ENCODE measurements at regions not wholly inside any gene's neighbourhood (a gene's known extent, or its start where the extent isn't known, plus 50 kb on each side); places are given as distances from the start of the nearest gene placed in this dataset.

GRCh38 chr6:112842330-112842685 is 495.2 kb downstream of the RFPL4B start:
- H3K4me1 ChIP-seq, result no peaks in the 10 kb centered on the region
- no peak for DNase-seq
- no peaks in the 10 kb centered on the region for H3K27me3 ChIP-seq
- H3K4me3 ChIP-seq, result no peak overlapping the region
- intact Hi-C loops (cut with DNase I), result no loop called here
- no peaks in the 10 kb centered on the region for H3K9me3 ChIP-seq
- H3K27ac ChIP-seq, result no peak overlapping the region
- TF ChIP-seq POLR2A (IDR thresholded peaks at IDR 0.05) (no peak), CTCF (IDR thresholded peaks at IDR 0.05) (no peak)
- H3K36me3 ChIP-seq, result no peaks in the 10 kb centered on the region

GRCh38 chr6:112846681-112847080 is 499.6 kb downstream of the RFPL4B start:
- intact Hi-C loops (cut with DNase I), result no loop called here
- WGBS, 2 donors, result 52 to 53% methylated on average over 3 of the region's 3 CpGs
- Histone ChIP-seq H3K4me3 (no peak overlapping the region), H3K4me1 (no peaks in the 10 kb centered on the region), H3K27ac (no peak overlapping the region), H3K36me3 (no peaks in the 10 kb centered on the region), H3K9me3 (no peaks in the 10 kb centered on the region), H3K27me3 (no peaks in the 10 kb centered on the region)
- DNase-seq, result no peak
- TF ChIP-seq POLR2A (IDR thresholded peaks at IDR 0.05), result no peak
- TF ChIP-seq CTCF (IDR thresholded peaks at IDR 0.05), result no peak

GRCh38 chr6:112851146-112851545 is 504.0 kb downstream of the RFPL4B start:
- Histone ChIP-seq H3K4me3 (no peak overlapping the region), H3K9me3 (no peaks in the 10 kb centered on the region), H3K4me1 (no peaks in the 10 kb centered on the region), H3K27ac (no peak overlapping the region), H3K27me3 (no peaks in the 10 kb centered on the region), H3K36me3 (no peaks in the 10 kb centered on the region)
- DNase-seq, result no peak
- intact Hi-C loops (cut with DNase I), result no loop called here
- TF ChIP-seq CTCF (IDR thresholded peaks at IDR 0.05) (no peak), POLR2A (IDR thresholded peaks at IDR 0.05) (no peak)
- 23 to 41% methylated on average over 1 of the region's 1 CpG for WGBS, 2 donors

GRCh38 chr6:112853162-112853561 is 506.0 kb downstream of the RFPL4B start:
- no peak for DNase-seq
- Histone ChIP-seq H3K36me3 (no peaks in the 10 kb centered on the region), H3K4me1 (no peaks in the 10 kb centered on the region), H3K9me3 (no peaks in the 10 kb centered on the region), H3K27ac (no peak overlapping the region), H3K4me3 (no peak overlapping the region), H3K27me3 (no peaks in the 10 kb centered on the region)
- intact Hi-C loops (cut with DNase I), result no loop called here
- TF ChIP-seq CTCF (IDR thresholded peaks at IDR 0.05) (no peak), POLR2A (IDR thresholded peaks at IDR 0.05) (no peak)
- WGBS, 2 donors, result 62 to 78% methylated on average over 2 of the region's 2 CpGs

GRCh38 chr6:112863753-112864152 is 516.6 kb downstream of the RFPL4B start:
- WGBS, 2 donors, result 29 to 70% methylated on average over 1 of the region's 1 CpG
- no peaks in the 10 kb centered on the region for H3K36me3 ChIP-seq
- intact Hi-C loops (cut with DNase I), result no loop called here
- no peak overlapping the region for H3K4me3 ChIP-seq
- H3K27me3 ChIP-seq, result no peaks in the 10 kb centered on the region
- H3K27ac ChIP-seq, result no peak overlapping the region
- TF ChIP-seq POLR2A (IDR thresholded peaks at IDR 0.05), result no peak
- no peak for TF ChIP-seq CTCF (IDR thresholded peaks at IDR 0.05)
- H3K9me3 ChIP-seq, result no peaks in the 10 kb centered on the region
- no peak for DNase-seq
- H3K4me1 ChIP-seq, result no peaks in the 10 kb centered on the region

Data from esophagus squamous epithelium (tissue), 5 donors.